Transverse colon (tissue), 4 donors: ENCODE measurements at regions not wholly inside any gene's neighbourhood (a gene's known extent, or its start where the extent isn't known, plus 50 kb on each side); places are given as distances from the start of the nearest gene placed in this dataset.

Experiments used
- CTCF ChIP-seq, 5 experiments: fragments of 200-600 bp in 3 of 5; fragments of 450-650 bp in 2 of 5; sonication (generic) in 3 of 5; IDR thresholded peaks; 1 replicate in 2 of 5; 2 replicates in 3 of 5; pipeline ENCODE4 v1.5.1; 2016 to 2017; ENCODE audit warnings: antibody characterized with exemption in 5 of 5, inconsistent platforms in 3 of 5, mild to moderate bottlenecking in 2 of 5, moderate library complexity in 1 of 5
- EP300 ChIP-seq: sonication (generic); formaldehyde crosslinking; IDR thresholded peaks from one replicate; pipeline ENCODE4 v1.6.1; 2017; ENCODE audit warnings: antibody characterized with exemption, low read depth
- POLR2A ChIP-seq: fragments of 450-650 bp; IDR thresholded peaks from one replicate; pipeline ENCODE4 v1.6.1; 2016; ENCODE audit warnings: antibody characterized with exemption, mild to moderate bottlenecking, moderate library complexity
- POLR2AphosphoS5 ChIP-seq, 3 donors: sonication (generic); formaldehyde crosslinking; IDR thresholded peaks; one replicate each; pipeline ENCODE4 v1.6.1; 2016; ENCODE audit warnings: antibody characterized with exemption in 3 of 3

GRCh38 chr2:57806449-57806968, 240.1 kb upstream of the VRK2 start:
- TF ChIP-seq CTCF (IDR thresholded peaks at IDR 0.05) = no peak
- TF ChIP-seq POLR2A = no peak
- no peak for TF ChIP-seq POLR2AphosphoS5 (IDR thresholded peaks at IDR 0.05)
- no peak for TF ChIP-seq EP300
